H1 (cell line): ENCODE measurements at regions not wholly inside any gene's neighbourhood (a gene's known extent, or its start where the extent isn't known, plus 50 kb on each side); places are given as distances from the start of the nearest gene placed in this dataset.
A peak's percentile ranks its signal among the peaks of the same experiment; 100 is the strongest.

ENCODE experiments used
- CTCF ChIA-PET: fragments of 300-600 bp; sonication (Branson Sonifier 250); formaldehyde crosslinking; loops from one replicate; lab custom pipeline; 2021; ENCODE audit not compliant: partially characterized antibody; lab: Charles Lee
- POLR2A ChIA-PET: fragments of 300-600 bp; sonication (Branson Sonifier 250); formaldehyde crosslinking; loops from one replicate; lab custom pipeline; 2021; ENCODE audit warnings: inconsistent platforms; ENCODE audit not compliant: partially characterized antibody; lab: Charles Lee
- DNase-seq, 2 experiments: peaks; one replicate each; pipeline versions ENCODE4 v3.0.0 to v3.0.0-alpha.2; 2010 to 2022; ENCODE audit warnings: low spot score in 2 of 2, low read depth in 1 of 2, mixed read lengths in 1 of 2
- FAIRE-seq: peaks from 2 replicates; lab custom pipeline; 2011; peaks lifted over from hg19 to GRCh38; lab: Jason Lieb, UNC
- H2AFZ ChIP-seq: 2 replicates; pipeline ENCODE4 v1.8.1; 2012; ENCODE audit warnings: low read length, inconsistent platforms
- H2AK5ac ChIP-seq: 2 replicates; pipeline ENCODE4 v1.6.1; 2013; ENCODE audit warnings: low read depth, low read length
- H2BK120ac ChIP-seq: replicated peaks from 2 replicates; pipeline ENCODE3; 2013; ENCODE audit warnings: low read depth, low read length, inconsistent platforms
- H2BK12ac ChIP-seq: 2 replicates; pipeline ENCODE4 v1.6.1; 2013; ENCODE audit warnings: low read depth, low read length
- H2BK15ac ChIP-seq: 2 replicates; pipeline ENCODE4 v1.6.1; 2013; ENCODE audit warnings: low read length
- H2BK20ac ChIP-seq: 2 replicates; pipeline ENCODE4 v1.6.1; 2013; ENCODE audit warnings: low read length
- H2BK5ac ChIP-seq: 2 replicates; pipeline ENCODE4 v1.6.1; 2013; ENCODE audit warnings: low read depth, low read length
- H3K14ac ChIP-seq: 2 replicates; pipeline ENCODE4 v1.6.1; 2013; ENCODE audit warnings: inconsistent platforms; ENCODE audit not compliant: insufficient read length
- H3K18ac ChIP-seq: 2 replicates; pipeline ENCODE4 v1.6.1; 2013; ENCODE audit warnings: low read length; ENCODE audit errors: extremely low read depth
- H3K23ac ChIP-seq: 2 replicates; pipeline ENCODE4 v1.6.1; 2013; ENCODE audit warnings: inconsistent platforms; ENCODE audit not compliant: insufficient read length
- H3K23me2 ChIP-seq: 2 replicates; pipeline ENCODE4 v1.6.1; 2013; ENCODE audit warnings: low read depth, low read length
- H3K27ac ChIP-seq: 2 replicates; pipeline ENCODE4 v1.6.1; 2011; ENCODE audit warnings: low read depth, low read length, inconsistent platforms
- H3K27me3 ChIP-seq, 4 experiments: replicated peaks in 1 of 4; 1 replicate in 1 of 4; 2 replicates in 3 of 4; pipeline versions ENCODE4 v1.6.1 to v1.8.1; 2011 to 2013; ENCODE audit warnings: low read length in 3 of 4, mild to moderate bottlenecking in 3 of 4, inconsistent platforms in 2 of 4, mixed read lengths in 2 of 4, moderate library complexity in 1 of 4; ENCODE audit not compliant: control insufficient read depth in 3 of 4, insufficient read depth in 3 of 4; ENCODE audit errors: extremely low read depth in 1 of 4
- H3K36me3 ChIP-seq, 4 experiments: 2 replicates each; pipeline versions ENCODE4 v1.6.1 to v1.8.1; 2011 to 2013; ENCODE audit warnings: mild to moderate bottlenecking in 4 of 4, low read length in 3 of 4, moderate library complexity in 2 of 4, control low read depth in 1 of 4, inconsistent platforms in 1 of 4; ENCODE audit not compliant: insufficient read depth in 4 of 4, control insufficient read depth in 2 of 4
- H3K4ac ChIP-seq: replicated peaks from 2 replicates; pipeline ENCODE3; 2013; ENCODE audit warnings: low read length, low read depth, mixed read lengths, inconsistent platforms; ENCODE audit not compliant: insufficient read length
- H3K4me1 ChIP-seq, 4 experiments: replicated peaks in 1 of 4; 1 replicate in 1 of 4; 2 replicates in 3 of 4; pipeline versions ENCODE4 v1.6.1 to v1.8.1; 2011 to 2013; ENCODE audit warnings: low read length in 3 of 4, inconsistent platforms in 2 of 4, mixed read lengths in 1 of 4; ENCODE audit not compliant: insufficient read depth in 4 of 4, control insufficient read depth in 3 of 4
- H3K4me2 ChIP-seq, 2 experiments: 2 replicates each; pipeline versions ENCODE4 v1.6.1 to v1.8.1; 2011 to 2013; ENCODE audit warnings: low read depth in 2 of 2, low read length in 2 of 2, control low read depth in 1 of 2, inconsistent platforms in 1 of 2, mild to moderate bottlenecking in 1 of 2; ENCODE audit not compliant: insufficient read depth in 1 of 2
- H3K4me3 ChIP-seq, 4 experiments: fragments of 200-600, 300-600 bp in 1 of 4; sonication (generic), shearing (Covaris generic), sonication (Bioruptor Twin) in 1 of 4; 2 replicates each; pipeline versions ENCODE4 v1.5.1 to v1.8.1; 2011 to 2016; ENCODE audit warnings: low read length in 4 of 4, low read depth in 3 of 4, control low read depth in 2 of 4, inconsistent platforms in 2 of 4, mild to moderate bottlenecking in 2 of 4, mixed read lengths in 1 of 4, moderate library complexity in 1 of 4; ENCODE audit not compliant: insufficient read depth in 2 of 4; ENCODE audit errors: extremely low read depth in 1 of 4
- H3K56ac ChIP-seq: replicated peaks from 2 replicates; pipeline ENCODE3; 2013; ENCODE audit warnings: low read depth, mild to moderate bottlenecking, mixed read lengths, low read length, inconsistent platforms; ENCODE audit not compliant: insufficient read length
- H3K79me1 ChIP-seq: 2 replicates; pipeline ENCODE4 v1.6.1; 2013; ENCODE audit warnings: low read depth, low read length, control low read depth
- H3K79me2 ChIP-seq, 2 experiments: 2 replicates each; pipeline versions ENCODE4 v1.6.1 to v1.8.1; 2012 to 2013; ENCODE audit warnings: low read length in 2 of 2, mild to moderate bottlenecking in 2 of 2, inconsistent platforms in 1 of 2; ENCODE audit not compliant: insufficient read depth in 2 of 2, control insufficient read depth in 1 of 2
- H3K9ac ChIP-seq, 4 experiments: replicated peaks in 1 of 4; 1 replicate in 1 of 4; 2 replicates in 3 of 4; pipeline versions ENCODE4 v1.6.1 to v1.8.1; 2011 to 2013; ENCODE audit warnings: low read depth in 3 of 4, low read length in 3 of 4, control low read depth in 2 of 4, mild to moderate bottlenecking in 2 of 4, moderate library complexity in 2 of 4, inconsistent platforms in 1 of 4; ENCODE audit errors: extremely low read depth in 1 of 4
- H3K9me3 ChIP-seq, 2 experiments: 2 replicates each; pipeline versions ENCODE4 v1.6.1 to v1.8.1; 2012 to 2013; ENCODE audit warnings: mild to moderate bottlenecking in 2 of 2, moderate library complexity in 2 of 2, control low read depth in 1 of 2, inconsistent platforms in 1 of 2, low read depth in 1 of 2, low read length in 1 of 2, mixed read lengths in 1 of 2; ENCODE audit not compliant: insufficient read depth in 2 of 2
- H4K20me1 ChIP-seq, 2 experiments: replicated peaks in 1 of 2; 2 replicates each; pipeline versions ENCODE3 to v1.8.1; 2011 to 2013; ENCODE audit warnings: inconsistent platforms in 2 of 2, low read length in 2 of 2, mild to moderate bottlenecking in 1 of 2; ENCODE audit not compliant: insufficient read depth in 2 of 2, control insufficient read depth in 1 of 2
- H4K5ac ChIP-seq: 2 replicates; pipeline ENCODE4 v1.6.1; 2013; ENCODE audit warnings: low read length, low read depth, mixed read lengths, inconsistent platforms; ENCODE audit not compliant: insufficient read length
- H4K8ac ChIP-seq: 2 replicates; pipeline ENCODE4 v1.8.0; 2013; ENCODE audit warnings: mild to moderate bottlenecking, moderate library complexity, low read length, inconsistent platforms; ENCODE audit not compliant: insufficient read depth; ENCODE audit errors: extremely low read depth
- H4K91ac ChIP-seq: replicated peaks from 2 replicates; pipeline ENCODE3; 2013; ENCODE audit warnings: low read length, mixed read lengths, inconsistent platforms; ENCODE audit not compliant: insufficient read length
- CTCF ChIP-seq, 3 experiments: IDR thresholded peaks; 1 replicate in 2 of 3; 2 replicates in 1 of 3; pipeline versions ENCODE4 v1.5.1 to v1.6.1; 2011; ENCODE audit warnings: low read length in 3 of 3, mild to moderate bottlenecking in 3 of 3, inconsistent platforms in 2 of 3, low read depth in 1 of 3, moderate library complexity in 1 of 3; ENCODE audit not compliant: insufficient read depth in 1 of 3; ENCODE audit errors: control extremely low read depth in 1 of 3
- KDM4A ChIP-seq: IDR thresholded peaks from one replicate; pipeline ENCODE4 v1.7.1; 2012; ENCODE audit warnings: low read depth, mild to moderate bottlenecking, moderate library complexity, low read length, inconsistent platforms; ENCODE audit not compliant: severe bottlenecking
- NRF1 ChIP-seq: IDR thresholded peaks from 2 replicates; pipeline ENCODE4 v1.6.1; 2011; ENCODE audit warnings: mild to moderate bottlenecking, low read depth, low read length, improper control_type of control experiment
- SIRT6 ChIP-seq: IDR thresholded peaks from one replicate; pipeline ENCODE4 v1.7.1; 2012; ENCODE audit warnings: low read length, inconsistent platforms
- SP2 ChIP-seq: IDR thresholded peaks from 2 replicates; pipeline ENCODE4 v1.6.1; 2012; ENCODE audit warnings: mild to moderate bottlenecking, low read length, inconsistent platforms
- TAF1 ChIP-seq: IDR thresholded peaks from 2 replicates; pipeline ENCODE4 v1.6.1; 2011; ENCODE audit warnings: mild to moderate bottlenecking, low read depth, low read length
- WGBS, 2 experiments: shearing (Covaris generic) in 1 of 2; methylation state at CpG; one replicate each; pipeline versions ENCODE4 v1.1.6 to v1.1.7; 2013 to 2015; ENCODE audit warnings: low lambda C conversion rate in 2 of 2, mixed read lengths in 2 of 2, inconsistent platforms in 1 of 2, low coverage in 1 of 2, missing lambda C conversion rate in 1 of 2; ENCODE audit not compliant: insufficient replicate concordance in 2 of 2, insufficient coverage in 1 of 2, insufficient read length in 1 of 2; ENCODE audit errors: extremely low coverage in 1 of 2, missing lambda C conversion rate in 1 of 2; 5-methylcytosine and 5-hydroxymethylcytosine counted together

- Histone ChIP-seq H4K91ac (no peak overlapping the region), H2AFZ (no peak overlapping the region), H3K36me3 (no peaks in the 10 kb centered on the region), H3K4me1 (no peaks in the 10 kb centered on the region; a peak in 1 of 7 replicates), H4K8ac (no peak overlapping the region), H3K79me2 (no peaks in the 10 kb centered on the region), H3K9me3 (no peaks in the 10 kb centered on the region), H3K14ac (no peak overlapping the region), H2BK12ac (no peak overlapping the region), H3K9ac (no peak overlapping the region), H3K56ac (no peak overlapping the region), H2BK15ac (no peak overlapping the region), H3K27me3 (no peaks in the 10 kb centered on the region), H3K79me1 (no peaks in the 10 kb centered on the region), H3K27ac (no peak overlapping the region), H2AK5ac (no peak overlapping the region), H2BK5ac (no peak overlapping the region), H3K18ac (no peak overlapping the region), H3K23me2 (no peaks in the 10 kb centered on the region), H2BK120ac (no peak overlapping the region), H4K5ac (no peak overlapping the region), H4K20me1 (no peaks in the 10 kb centered on the region), H3K23ac (no peak overlapping the region), H3K4me3 (no peak overlapping the region), H2BK20ac (no peak overlapping the region), H3K4ac (peak overlapping the region; percentile 97), H3K4me2 (no peak overlapping the region)
- POLR2A ChIA-PET = interaction anchor here (0.6 kb wide), 1 partner anchor 150 kb away, joined by 3 read pairs; no protein-coding TSS in a partner anchor
- FAIRE-seq = no peak
- CTCF ChIA-PET = interaction anchor here (1.6 kb wide), 1 partner anchor 21 kb away, joined by 6 read pairs; no protein-coding TSS in a partner anchor
- WGBS, 2 experiments = 90% methylated on average over 3 of the region's 3 CpGs; no CpG with 5 or more reads in 1 of the 2 experiments
- TF ChIP-seq SIRT6 (no peak), TAF1 (no peak), NRF1 (no peak), SP2 (no peak), CTCF (IDR thresholded peaks at IDR 0.05; ENCODE audit: control extremely low read depth in 1 of 3, insufficient read depth in 1 of 3, low read depth in 1 of 3, low read length in 3 of 3) (no peak), KDM4A (no peak)
- no peak for DNase-seq
These were observed 152.1 kb upstream of the SMLR1 start for GRCh38 chr6:130675072-130675471.
